BJ (cell line): ENCODE measurements at regions not wholly inside any gene's neighbourhood (a gene's known extent, or its start where the extent isn't known, plus 50 kb on each side); places are given as distances from the start of the nearest gene placed in this dataset.

Experiments
- CTCF ChIA-PET: fragments of 350-600 bp; formaldehyde crosslinking; extraction: SDS; loops from one replicate; lab custom pipeline; 2021; ENCODE audit warnings: antibody characterized with exemption, inconsistent platforms; lab: Yijun Ruan, JAX
- POLR2A ChIA-PET: fragments of 300-600 bp; sonication (Branson Sonifier 250); formaldehyde crosslinking; extraction: SDS; loops from one replicate; lab custom pipeline; 2021; ENCODE audit warnings: antibody characterized with exemption; lab: Charles Lee
- DNase-seq: peaks from one replicate; pipeline ENCODE4 v3.0.0-alpha.2; 2011; ENCODE audit warnings: low read depth
- H3K27me3 ChIP-seq: 2 replicates; pipeline ENCODE4 v1.6.0; 2011; ENCODE audit warnings: low read length; ENCODE audit not compliant: control insufficient read depth, insufficient read depth
- H3K36me3 ChIP-seq: 2 replicates; pipeline ENCODE4 v1.5.1; 2011; ENCODE audit warnings: low read length; ENCODE audit not compliant: control insufficient read depth, insufficient read depth
- H3K4me3 ChIP-seq: 2 replicates; pipeline ENCODE4 v1.5.1; 2011; ENCODE audit warnings: low read depth, mild to moderate bottlenecking, control low read depth, low read length
- CTCF ChIP-seq: IDR thresholded peaks from 2 replicates; pipeline ENCODE4 v1.5.1; 2011; ENCODE audit warnings: low read depth, mild to moderate bottlenecking, control low read depth, inconsistent platforms, low read length, moderate library complexity; ENCODE audit not compliant: insufficient read depth

- POLR2A ChIA-PET: no interaction called here
- no peak for TF ChIP-seq CTCF
- Histone ChIP-seq H3K36me3 (no peaks in the 10 kb centered on the region), H3K4me3 (no peak overlapping the region), H3K27me3 (no peaks in the 10 kb centered on the region)
- DNase-seq: peak; percentile 90
- CTCF ChIA-PET: interaction anchor here (0.6 to 2.6 kb wide), 3 partner anchors 12 to 202 kb away, joined by 3 to 15 read pairs (median 4); no protein-coding TSS in a partner anchor
These were observed 352.2 kb downstream of the TFEC start for GRCh38 chr7:115678086-115678982.

- no peaks in the 10 kb centered on the region for H3K36me3 ChIP-seq
- POLR2A ChIA-PET: no interaction called here
These were observed 353.9 kb downstream of the TFEC start for GRCh38 chr7:115676707-115677106.

GRCh38 chr7:115676080-115676479 lies 354.5 kb downstream of the TFEC start:
- Histone ChIP-seq H3K36me3 (no peaks in the 10 kb centered on the region), H3K27me3 (no peaks in the 10 kb centered on the region), H3K4me3 (no peak overlapping the region)
- ChIA-PET CTCF (no interaction called here), POLR2A (no interaction called here)
- no peak for DNase-seq
- TF ChIP-seq CTCF: peak; percentile 21; the same call in 1 of the 2 replicates

More at GRCh38 chr7:115676707-115677106, 353.9 kb downstream of the TFEC start:
- no peaks in the 10 kb centered on the region for H3K27me3 ChIP-seq
- DNase-seq: no peak
- CTCF ChIA-PET: interaction anchor here (0.7 to 1.2 kb wide), 3 partner anchors 53 to 1649 kb away, joined by 3 to 4 read pairs (median 3); no protein-coding TSS in a partner anchor
- H3K4me3 ChIP-seq: no peak overlapping the region
- TF ChIP-seq CTCF: no peak

- Histone ChIP-seq H3K27me3 (no peaks in the 10 kb centered on the region), H3K36me3 (no peaks in the 10 kb centered on the region), H3K4me3 (no peak overlapping the region)
- POLR2A ChIA-PET: no interaction called here
- CTCF ChIA-PET: interaction anchor here (0.6 to 0.8 kb wide), 2 partner anchors 116 to 810 kb away, joined by 3 to 4 read pairs; no protein-coding TSS in a partner anchor
- DNase-seq: no peak
- no peak for TF ChIP-seq CTCF
These were observed 356.0 kb downstream of the TFEC start for GRCh38 chr7:115674467-115675024.

- TF ChIP-seq CTCF: no peak
- POLR2A ChIA-PET: no interaction called here
- DNase-seq: no peak
- no peak overlapping the region for H3K4me3 ChIP-seq
- CTCF ChIA-PET: no interaction called here
- no peaks in the 10 kb centered on the region for H3K36me3 ChIP-seq
- H3K27me3 ChIP-seq: no peaks in the 10 kb centered on the region
These were observed 358.5 kb downstream of the TFEC start for GRCh38 chr7:115672024-115672423.
